Right lobe of liver (tissue), 6 donors: ENCODE measurements at regions not wholly inside any gene's neighbourhood (a gene's known extent, or its start where the extent isn't known, plus 50 kb on each side); places are given as distances from the start of the nearest gene placed in this dataset.

Source experiments
- ATAC-seq, 4 donors: fragments of 200-7000 bp; cut with Tn5 transposase; one replicate each; pipeline ENCODE4 v1.9.1; 2020; ENCODE audit warnings: mild to moderate bottlenecking in 4 of 4, moderate library complexity in 4 of 4
- DNase-seq, 3 donors: peaks; one replicate each; pipeline ENCODE4 v3.0.0-alpha.2; 2020
- H3K27ac ChIP-seq, 3 donors: fragments of 200-600 bp; one replicate each; pipeline ENCODE4 v1.8.0; 2022
- H3K27me3 ChIP-seq, 2 donors: fragments of 200-600 bp; one replicate each; pipeline ENCODE4 v1.8.0; 2022
- H3K36me3 ChIP-seq, 4 donors: fragments of 200-600 bp; sonication (generic) in 1 of 4; one replicate each; pipeline versions ENCODE4 v1.5.1 to v1.8.0; 2017 to 2022; ENCODE audit warnings: control low read depth in 1 of 4
- H3K4me1 ChIP-seq, 4 donors: fragments of 200-600 bp; sonication (generic) in 1 of 4; one replicate each; pipeline versions ENCODE4 v1.5.1 to v1.8.0; 2017 to 2022; ENCODE audit warnings: control low read depth in 1 of 4
- H3K4me3 ChIP-seq, 3 donors: fragments of 200-600 bp; one replicate each; pipeline ENCODE4 v1.8.0; 2022
- H3K9me3 ChIP-seq, 4 donors: fragments of 200-600 bp; sonication (generic) in 1 of 4; one replicate each; pipeline versions ENCODE4 v1.5.1 to v1.8.0; 2017 to 2022; ENCODE audit warnings: control low read depth in 1 of 4
- CTCF ChIP-seq, 4 donors: fragments of 200-600 bp in 3 of 4; fragments of 450-650 bp in 1 of 4; IDR thresholded peaks; one replicate each; pipeline versions ENCODE4 v1.5.1 to v1.8.0; 2016 to 2022; ENCODE audit warnings: antibody characterized with exemption in 4 of 4, mild to moderate bottlenecking in 2 of 4
- POLR2A ChIP-seq: fragments of 450-650 bp; IDR thresholded peaks from one replicate; pipeline ENCODE4 v1.6.1; 2017; ENCODE audit warnings: antibody characterized with exemption, mild to moderate bottlenecking
- WGBS: methylation state at CpG from one replicate; pipeline ENCODE4 v1.1.6; 2018; ENCODE audit warnings: low coverage, low lambda C conversion rate; ENCODE audit not compliant: insufficient coverage; ENCODE audit errors: missing lambda C conversion rate; 5-methylcytosine and 5-hydroxymethylcytosine counted together
- intact Hi-C, 2 donors: fragments of 100-400 bp; cut with DNase I; formaldehyde crosslinking; loops; one replicate each; pipeline versions ENCODE4 v1.11.2 to v1.14.1; 2022
- donor health status: DM: no; HTN: yes; CAD: no.
- donor health status: DM: no; HTN: no; CAD: no.
- donor health status: DM: no; HTN: no; CAD: no.
- donor health status: DM: no; HTN: yes; CAD: no.
- donor health status: DM: no; HTN: yes; CAD: no.

GRCh38 chr16:9614389-9614788 lies 522.9 kb downstream of the HAPSTR1 start:
- Histone ChIP-seq H3K36me3 (no peaks in the 10 kb centered on the region), H3K27me3 (no peaks in the 10 kb centered on the region), H3K9me3 (no peaks in the 10 kb centered on the region), H3K4me1 (no peaks in the 10 kb centered on the region), H3K4me3 (no peak overlapping the region), H3K27ac (no peak overlapping the region)
- no peak for DNase-seq
- intact Hi-C loops: loop anchor here in 1 of 2 donors (10.0 kb wide), 1 partner anchor 60 kb away; no protein-coding TSS in a partner anchor
- WGBS: 74% methylated on average over 6 of the region's 6 CpGs
- ATAC-seq: no peak
- TF ChIP-seq CTCF (IDR thresholded peaks at IDR 0.05): no peak
- no peak for TF ChIP-seq POLR2A

- no peak overlapping the region for H3K27ac ChIP-seq
- ATAC-seq: no peak
- H3K36me3 ChIP-seq: no peaks in the 10 kb centered on the region
- H3K9me3 ChIP-seq: no peaks in the 10 kb centered on the region
- 67% methylated on average over 4 of the region's 4 CpGs for WGBS
- H3K4me3 ChIP-seq: no peak overlapping the region
- TF ChIP-seq POLR2A (no peak), CTCF (IDR thresholded peaks at IDR 0.05) (no peak)
- no peak for DNase-seq
- intact Hi-C loops: no loop called here
- H3K27me3 ChIP-seq: no peaks in the 10 kb centered on the region
- no peaks in the 10 kb centered on the region for H3K4me1 ChIP-seq
Measured at GRCh38 chr16:9622268-9622667, 530.8 kb downstream of the HAPSTR1 start.

GRCh38 chr16:9625122-9625521 lies 533.7 kb downstream of the HAPSTR1 start:
- no peaks in the 10 kb centered on the region for H3K27me3 ChIP-seq
- ATAC-seq (peak in 2 of 4 donors; percentile 57 to 81), DNase-seq (no peak)
- H3K36me3 ChIP-seq: no peaks in the 10 kb centered on the region
- no peaks in the 10 kb centered on the region for H3K9me3 ChIP-seq
- H3K4me1 ChIP-seq: no peaks in the 10 kb centered on the region
- TF ChIP-seq POLR2A: no peak
- no peak for TF ChIP-seq CTCF (IDR thresholded peaks at IDR 0.05)
- no peak overlapping the region for H3K27ac ChIP-seq
- WGBS: 30% methylated on average over 2 of the region's 2 CpGs
- intact Hi-C loops: no loop called here
- H3K4me3 ChIP-seq: no peak overlapping the region

GRCh38 chr16:9627427-9627826 lies 536.0 kb downstream of the HAPSTR1 start:
- WGBS: 80% methylated on average over 3 of the region's 5 CpGs
- ATAC-seq (no peak), DNase-seq (no peak)
- no peak overlapping the region for H3K4me3 ChIP-seq
- H3K36me3 ChIP-seq: no peaks in the 10 kb centered on the region
- H3K27me3 ChIP-seq: no peaks in the 10 kb centered on the region
- no peak for TF ChIP-seq POLR2A
- no peak for TF ChIP-seq CTCF (IDR thresholded peaks at IDR 0.05)
- H3K27ac ChIP-seq: no peak overlapping the region
- no peaks in the 10 kb centered on the region for H3K4me1 ChIP-seq
- intact Hi-C loops: no loop called here
- H3K9me3 ChIP-seq: no peaks in the 10 kb centered on the region

- H3K9me3 ChIP-seq: no peaks in the 10 kb centered on the region
- intact Hi-C loops: no loop called here
- 74% methylated on average over 3 of the region's 3 CpGs for WGBS
- no peaks in the 10 kb centered on the region for H3K36me3 ChIP-seq
- no peak for DNase-seq
- no peak overlapping the region for H3K4me3 ChIP-seq
- TF ChIP-seq POLR2A (no peak), CTCF (IDR thresholded peaks at IDR 0.05) (no peak)
- H3K27me3 ChIP-seq: no peaks in the 10 kb centered on the region
- H3K27ac ChIP-seq: no peak overlapping the region
- no peaks in the 10 kb centered on the region for H3K4me1 ChIP-seq
- no peak for ATAC-seq
Measured at GRCh38 chr16:9630119-9630518, 538.7 kb downstream of the HAPSTR1 start.
